HepG2 (cell line): ENCODE measurements at regions not wholly inside any gene's neighbourhood (a gene's known extent, or its start where the extent isn't known, plus 50 kb on each side); places are given as distances from the start of the nearest gene placed in this dataset.

Experiments used
- ATAC-seq: fragments of 200-7000 bp; cut with Tn5 transposase; 3 replicates; pipeline ENCODE4 v1.9.1; 2020; ENCODE audit warnings: mild to moderate bottlenecking, moderate library complexity
- BruUV-seq: library from RNA; stranded (reverse); fragments of 400-500 nt; replicated peaks from 2 replicates; lab custom pipeline; 2021; lab: Mats Ljungman, UMichigan
- CTCF ChIA-PET: fragments of 300-600 bp; formaldehyde crosslinking; extraction: SDS; loops from one replicate; lab custom pipeline; 2021; ENCODE audit warnings: low total read pairs, inconsistent platforms, low intra/inter-chr PET ratio; lab: Yijun Ruan, JAX
- POLR2A ChIA-PET: fragments of 350-600 bp; sonication (Branson Sonifier 250); formaldehyde crosslinking; loops from one replicate; lab custom pipeline; 2020; ENCODE audit warnings: antibody characterized with exemption, inconsistent platforms; lab: Yijun Ruan, JAX
- DNase-seq: peaks from one replicate; pipeline ENCODE4 v3.0.0-alpha.2; 2015; ENCODE audit warnings: low spot score
- FAIRE-seq: peaks from 3 replicates; lab custom pipeline; 2011; peaks lifted over from hg19 to GRCh38; lab: Jason Lieb, UNC
- H2AFZ ChIP-seq: one replicate; pipeline ENCODE4 v1.6.1; 2011; ENCODE audit warnings: low read length, inconsistent platforms
- H3K27ac ChIP-seq: fragments of 300-600 bp; 3 replicates; pipeline ENCODE4 v1.8.0; 2011; ENCODE audit warnings: mixed run types, mild to moderate bottlenecking, mixed read lengths, low read length, inconsistent platforms; ENCODE audit not compliant: insufficient read depth; ENCODE audit errors: extremely low read length
- H3K27me3 ChIP-seq, 2 experiments: fragments of 200-600 bp in 1 of 2; 2 replicates in 1 of 2; 3 replicates in 1 of 2; pipeline versions ENCODE4 v1.6.0 to v1.8.0; 2011; ENCODE audit warnings: low read length in 2 of 2, mild to moderate bottlenecking in 2 of 2, moderate library complexity in 2 of 2, inconsistent platforms in 1 of 2; ENCODE audit not compliant: insufficient read depth in 2 of 2, control insufficient read depth in 1 of 2
- H3K36me3 ChIP-seq, 2 experiments: fragments of 200-600 bp in 1 of 2; replicated peaks in 1 of 2; 2 replicates in 1 of 2; 3 replicates in 1 of 2; pipeline versions ENCODE4 v1.5.1 to v1.8.0; 2011; ENCODE audit warnings: low read length in 2 of 2, inconsistent platforms in 1 of 2; ENCODE audit not compliant: insufficient read depth in 2 of 2, control insufficient read depth in 1 of 2
- H3K4me1 ChIP-seq: 2 replicates; pipeline ENCODE4 v1.5.1; 2012; ENCODE audit warnings: low read length, inconsistent platforms; ENCODE audit not compliant: insufficient read depth
- H3K4me2 ChIP-seq: 2 replicates; pipeline ENCODE4 v1.6.0; 2011; ENCODE audit warnings: low read depth, low read length, inconsistent platforms
- H3K4me3 ChIP-seq, 3 experiments: fragments of 200-600 bp in 1 of 3; sonication (generic), shearing (Covaris generic) in 1 of 3; replicated peaks in 1 of 3; 2 replicates each; pipeline ENCODE4 v1.5.1; 2011 to 2016; ENCODE audit warnings: low read length in 3 of 3, inconsistent platforms in 2 of 3, low read depth in 2 of 3, mild to moderate bottlenecking in 2 of 3, control low read depth in 1 of 3, mixed read lengths in 1 of 3; ENCODE audit not compliant: insufficient read depth in 1 of 3
- H3K79me2 ChIP-seq: one replicate; pipeline ENCODE4 v1.6.1; 2011; ENCODE audit warnings: low read length, inconsistent platforms; ENCODE audit not compliant: insufficient read depth
- H3K9ac ChIP-seq: 2 replicates; pipeline ENCODE4 v1.6.0; 2011; ENCODE audit warnings: mild to moderate bottlenecking, low read depth, low read length, inconsistent platforms; ENCODE audit not compliant: insufficient read depth
- H3K9me3 ChIP-seq: 2 replicates; pipeline ENCODE4 v1.5.1; 2012; ENCODE audit warnings: mild to moderate bottlenecking, low read length
- H4K20me1 ChIP-seq: 2 replicates; pipeline ENCODE4 v1.6.0; 2011; ENCODE audit warnings: inconsistent platforms, mild to moderate bottlenecking, low read length, moderate library complexity; ENCODE audit not compliant: insufficient read depth
- FLYWCH1 ChIP-seq: sonication (generic); formaldehyde crosslinking; IDR thresholded peaks from 2 replicates; pipeline ENCODE4 v1.8.1; 2023; ENCODE audit warnings: mild to moderate bottlenecking, missing genetic modification reagents
- WGBS: methylation state at CpG from one replicate; pipeline ENCODE4 v1.1.6; 2017; ENCODE audit warnings: low lambda C conversion rate; 5-methylcytosine and 5-hydroxymethylcytosine counted together
- in situ Hi-C: cut with HindIII; loops from 2 replicates; pipeline ENCODE4 v1.10.0; 2017; ENCODE audit warnings: low pct_unique_long_range_greater_than_20kb; ENCODE audit not compliant: extremely low pct_ligation_motif_present
- intact Hi-C: fragments of 100-400 bp; cut with micrococcal nuclease; formaldehyde crosslinking; loops from one replicate; pipeline ENCODE4 v1.10.0; 2022; ENCODE audit not compliant: unreplicated experiment
- TF ChIP-seq, protein P1 (sequence below): sonication (generic); formaldehyde crosslinking; IDR thresholded peaks from 2 replicates; pipeline ENCODE4 v1.5.0; 2020; ENCODE audit warnings: mild to moderate bottlenecking, missing genetic modification reagents
- TF ChIP-seq, protein P2 (sequence below): sonication (generic); formaldehyde crosslinking; IDR thresholded peaks from 2 replicates; pipeline ENCODE4 v1.5.0; 2020; ENCODE audit warnings: mild to moderate bottlenecking, missing genetic modification reagents

DNA sequence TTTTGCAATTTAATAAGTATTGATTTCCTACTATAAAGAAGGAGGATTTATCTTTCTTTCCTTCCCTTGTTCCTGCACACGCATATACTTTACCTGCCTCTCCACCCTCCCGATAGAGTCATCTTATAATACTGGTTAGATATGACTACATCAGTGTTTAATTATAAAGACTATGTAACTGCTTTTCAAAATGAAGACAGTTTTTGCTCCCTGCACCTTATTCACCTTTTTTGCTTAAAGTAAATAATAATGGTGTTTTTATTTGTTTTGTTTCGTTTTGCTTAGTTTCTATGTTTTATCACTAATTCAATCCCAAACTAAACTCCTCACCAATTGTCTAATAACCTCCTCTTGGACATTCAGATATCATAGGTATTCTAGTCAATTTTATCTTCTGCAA is 101.9 kb upstream of the RORA start (continued):
- TF ChIP-seq, protein P1, sequence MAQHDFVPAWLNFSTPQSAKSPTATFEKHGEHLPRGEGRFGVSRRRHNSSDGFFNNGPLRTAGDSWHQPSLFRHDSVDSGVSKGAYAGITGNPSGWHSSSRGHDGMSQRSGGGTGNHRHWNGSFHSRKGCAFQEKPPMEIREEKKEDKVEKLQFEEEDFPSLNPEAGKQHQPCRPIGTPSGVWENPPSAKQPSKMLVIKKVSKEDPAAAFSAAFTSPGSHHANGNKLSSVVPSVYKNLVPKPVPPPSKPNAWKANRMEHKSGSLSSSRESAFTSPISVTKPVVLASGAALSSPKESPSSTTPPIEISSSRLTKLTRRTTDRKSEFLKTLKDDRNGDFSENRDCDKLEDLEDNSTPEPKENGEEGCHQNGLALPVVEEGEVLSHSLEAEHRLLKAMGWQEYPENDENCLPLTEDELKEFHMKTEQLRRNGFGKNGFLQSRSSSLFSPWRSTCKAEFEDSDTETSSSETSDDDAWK (CRISPR knock-in tag), result no peak
- no peak for TF ChIP-seq FLYWCH1 (CRISPR knock-in tag)

DNA sequence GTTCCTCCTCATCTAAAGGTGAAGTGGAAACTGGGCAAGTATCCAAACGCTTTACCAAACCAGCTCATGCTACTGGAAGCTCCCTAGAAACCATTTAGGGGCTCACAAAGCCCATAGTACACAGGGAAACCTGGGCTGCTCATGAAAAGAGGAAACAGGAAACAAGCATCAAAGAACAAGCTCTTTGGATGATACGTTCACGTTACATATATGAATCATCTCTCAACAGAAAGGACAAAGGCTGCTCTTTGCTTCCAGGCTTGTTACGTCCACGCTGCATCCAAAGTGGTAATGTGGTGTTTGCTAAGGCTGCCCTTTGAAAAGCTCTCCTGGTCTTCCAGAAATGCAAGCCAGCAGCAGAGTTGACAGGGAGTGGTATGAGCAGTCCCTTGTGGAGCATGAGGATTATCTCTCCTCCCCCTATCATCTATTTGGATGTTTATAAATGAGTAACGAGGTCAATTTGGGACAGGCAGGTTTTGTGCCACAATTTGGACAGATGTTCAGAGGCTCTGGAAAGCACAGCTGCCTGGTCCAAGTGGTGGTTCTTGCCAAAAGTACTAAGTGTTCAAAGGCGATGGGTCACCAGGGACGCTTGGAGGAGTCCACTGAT is 98.0 kb upstream of the RORA start:
- Histone ChIP-seq H3K4me1 (no peaks in the 10 kb centered on the region), H3K79me2 (no peaks in the 10 kb centered on the region), H3K4me3 (no peak overlapping the region), H3K36me3 (no peaks in the 10 kb centered on the region), H2AFZ (no peak overlapping the region), H3K27me3 (no peaks in the 10 kb centered on the region), H3K9me3 (0 out of 2 replicates have a peak, but pooled peaks cover 24% of the 10 kb centered on the region), H4K20me1 (no peaks in the 10 kb centered on the region), H3K27ac (no peak overlapping the region), H3K9ac (no peak overlapping the region), H3K4me2 (no peak overlapping the region)
- ATAC-seq (no peak), DNase-seq (no peak), FAIRE-seq (no peak)
- in situ Hi-C loops, result no loop called here
- 10% methylated on average over 8 of the region's 8 CpGs for WGBS
- intact Hi-C loops, result no loop called here
- CTCF ChIA-PET, result no interaction called here
- POLR2A ChIA-PET, result no interaction called here
- BruUV-seq, result no TSS peak
- TF ChIP-seq, protein P2, sequence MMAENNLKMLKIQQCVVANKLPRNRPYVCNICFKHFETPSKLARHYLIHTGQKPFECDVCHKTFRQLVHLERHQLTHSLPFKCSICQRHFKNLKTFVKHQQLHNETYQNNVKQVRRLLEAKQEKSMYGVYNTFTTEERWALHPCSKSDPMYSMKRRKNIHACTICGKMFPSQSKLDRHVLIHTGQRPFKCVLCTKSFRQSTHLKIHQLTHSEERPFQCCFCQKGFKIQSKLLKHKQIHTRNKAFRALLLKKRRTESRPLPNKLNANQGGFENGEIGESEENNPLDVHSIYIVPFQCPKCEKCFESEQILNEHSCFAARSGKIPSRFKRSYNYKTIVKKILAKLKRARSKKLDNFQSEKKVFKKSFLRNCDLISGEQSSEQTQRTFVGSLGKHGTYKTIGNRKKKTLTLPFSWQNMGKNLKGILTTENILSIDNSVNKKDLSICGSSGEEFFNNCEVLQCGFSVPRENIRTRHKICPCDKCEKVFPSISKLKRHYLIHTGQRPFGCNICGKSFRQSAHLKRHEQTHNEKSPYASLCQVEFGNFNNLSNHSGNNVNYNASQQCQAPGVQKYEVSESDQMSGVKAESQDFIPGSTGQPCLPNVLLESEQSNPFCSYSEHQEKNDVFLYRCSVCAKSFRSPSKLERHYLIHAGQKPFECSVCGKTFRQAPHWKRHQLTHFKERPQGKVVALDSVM (CRISPR knock-in tag), result no peak
